ENCODE measurements at regions not wholly inside any gene's neighbourhood (a gene's known extent, or its start where the extent isn't known, plus 50 kb on each side); places are given as distances from the start of the nearest gene placed in this dataset.

- no peak for DNase-seq (ENCODE audit: low spot score)
- Histone ChIP-seq H3K27me3 (no peaks in the 10 kb centered on the region), H3K4me3 (no peak overlapping the region), H3K36me3 (replicated peaks; ENCODE audit: insufficient read depth, low read depth) (no peaks in the 10 kb centered on the region), H2AFZ (no peak overlapping the region), H3K4me2 (no peak overlapping the region), H3K4me1 (ENCODE audit: insufficient read depth) (no peaks in the 10 kb centered on the region), H3K9me3 (ENCODE audit: low read depth) (no peaks in the 10 kb centered on the region), H4K20me1 (ENCODE audit: insufficient read depth, poor library complexity, severe bottlenecking) (no peaks in the 10 kb centered on the region), H3K79me2 (no peaks in the 10 kb centered on the region), H3K27ac (no peak overlapping the region), H3K9me2 (replicated peaks; ENCODE audit: insufficient read depth) (no peaks in the 10 kb centered on the region)
- no peak for TF ChIP-seq EZH2phosphoT487 (IDR thresholded peaks at IDR 0.05; ENCODE audit: low read depth, severe bottlenecking, unreplicated experiment)
- TF ChIP-seq EZH2 (IDR thresholded peaks at IDR 0.05; ENCODE audit: borderline replicate concordance), result no peak
- TF ChIP-seq, protein P1, sequence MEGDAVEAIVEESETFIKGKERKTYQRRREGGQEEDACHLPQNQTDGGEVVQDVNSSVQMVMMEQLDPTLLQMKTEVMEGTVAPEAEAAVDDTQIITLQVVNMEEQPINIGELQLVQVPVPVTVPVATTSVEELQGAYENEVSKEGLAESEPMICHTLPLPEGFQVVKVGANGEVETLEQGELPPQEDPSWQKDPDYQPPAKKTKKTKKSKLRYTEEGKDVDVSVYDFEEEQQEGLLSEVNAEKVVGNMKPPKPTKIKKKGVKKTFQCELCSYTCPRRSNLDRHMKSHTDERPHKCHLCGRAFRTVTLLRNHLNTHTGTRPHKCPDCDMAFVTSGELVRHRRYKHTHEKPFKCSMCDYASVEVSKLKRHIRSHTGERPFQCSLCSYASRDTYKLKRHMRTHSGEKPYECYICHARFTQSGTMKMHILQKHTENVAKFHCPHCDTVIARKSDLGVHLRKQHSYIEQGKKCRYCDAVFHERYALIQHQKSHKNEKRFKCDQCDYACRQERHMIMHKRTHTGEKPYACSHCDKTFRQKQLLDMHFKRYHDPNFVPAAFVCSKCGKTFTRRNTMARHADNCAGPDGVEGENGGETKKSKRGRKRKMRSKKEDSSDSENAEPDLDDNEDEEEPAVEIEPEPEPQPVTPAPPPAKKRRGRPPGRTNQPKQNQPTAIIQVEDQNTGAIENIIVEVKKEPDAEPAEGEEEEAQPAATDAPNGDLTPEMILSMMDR (IDR thresholded peaks at IDR 0.05; ENCODE audit: poor library complexity), result no peak
- 82% methylated on average over 6 of the region's 6 CpGs for WGBS (ENCODE audit: low lambda C conversion rate, missing lambda C conversion rate)
Observed at GRCh38 chrX:142661696-142662095, 364.0 kb upstream of the SPANXN4 start.

- H3K79me2 ChIP-seq, result no peaks in the 10 kb centered on the region
- no peaks in the 10 kb centered on the region for H3K27me3 ChIP-seq
- H2AFZ ChIP-seq, result no peak overlapping the region
- H3K4me1 ChIP-seq (ENCODE audit: insufficient read depth), result no peaks in the 10 kb centered on the region
- no peak overlapping the region for H3K4me2 ChIP-seq
- H4K20me1 ChIP-seq (ENCODE audit: insufficient read depth, poor library complexity, severe bottlenecking), result no peaks in the 10 kb centered on the region
- H3K36me3 ChIP-seq (replicated peaks; ENCODE audit: insufficient read depth, low read depth), result no peaks in the 10 kb centered on the region
- no peaks in the 10 kb centered on the region for H3K9me2 ChIP-seq (replicated peaks; ENCODE audit: insufficient read depth)
- no peak for DNase-seq (ENCODE audit: low spot score)
- no peak overlapping the region for H3K27ac ChIP-seq
- H3K4me3 ChIP-seq, result no peak overlapping the region
- TF ChIP-seq, protein P1 (IDR thresholded peaks at IDR 0.05; ENCODE audit: poor library complexity), result no peak
- TF ChIP-seq EZH2phosphoT487 (IDR thresholded peaks at IDR 0.05; ENCODE audit: low read depth, severe bottlenecking, unreplicated experiment) (no peak), EZH2 (IDR thresholded peaks at IDR 0.05; ENCODE audit: borderline replicate concordance) (no peak)
- WGBS (ENCODE audit: low lambda C conversion rate, missing lambda C conversion rate), result 73% methylated on average over 2 of the region's 2 CpGs
- H3K9me3 ChIP-seq (ENCODE audit: low read depth), result no peaks in the 10 kb centered on the region
Observed at GRCh38 chrX:142655507-142655906, 370.2 kb upstream of the SPANXN4 start.

DNA sequence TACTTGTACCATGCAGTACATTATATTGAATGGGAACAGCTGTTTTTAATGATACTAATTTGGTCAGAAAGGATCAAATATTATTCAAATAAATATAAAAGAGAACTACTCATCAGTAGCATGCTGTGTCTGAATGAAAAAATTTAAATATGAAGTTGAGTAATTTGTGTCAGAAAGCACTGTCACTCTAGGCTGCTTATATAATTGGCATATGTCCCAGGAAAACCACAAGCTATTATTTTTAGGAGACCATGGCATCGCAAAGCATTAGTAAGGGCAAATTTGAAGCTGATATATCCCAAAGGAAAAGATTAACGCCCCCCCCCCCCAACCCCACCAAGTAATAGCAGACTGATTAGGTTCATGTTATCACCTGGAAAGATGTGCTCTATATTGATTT is 388.5 kb upstream of the SPANXN4 start:
- Histone ChIP-seq H3K9me3 (ENCODE audit: low read depth) (no peaks in the 10 kb centered on the region), H3K36me3 (replicated peaks; ENCODE audit: insufficient read depth, low read depth) (no peaks in the 10 kb centered on the region), H3K4me3 (no peak overlapping the region), H3K27ac (no peak overlapping the region), H3K27me3 (no peaks in the 10 kb centered on the region), H3K4me1 (ENCODE audit: insufficient read depth) (no peaks in the 10 kb centered on the region), H2AFZ (no peak overlapping the region), H3K4me2 (no peak overlapping the region), H3K9me2 (replicated peaks; ENCODE audit: insufficient read depth) (no peaks in the 10 kb centered on the region), H3K79me2 (no peaks in the 10 kb centered on the region), H4K20me1 (ENCODE audit: insufficient read depth, poor library complexity, severe bottlenecking) (no peaks in the 10 kb centered on the region)
- no peak for DNase-seq (ENCODE audit: low spot score)
- TF ChIP-seq EZH2 (IDR thresholded peaks at IDR 0.05; ENCODE audit: borderline replicate concordance) (no peak), EZH2phosphoT487 (IDR thresholded peaks at IDR 0.05; ENCODE audit: low read depth, severe bottlenecking, unreplicated experiment) (no peak)
- TF ChIP-seq, protein P1 (IDR thresholded peaks at IDR 0.05; ENCODE audit: poor library complexity), result no peak
- 54% methylated on average over 2 of the region's 2 CpGs for WGBS (ENCODE audit: low lambda C conversion rate, missing lambda C conversion rate)

GRCh38 chrX:142616636-142617035 is 409.1 kb upstream of the SPANXN4 start:
- Histone ChIP-seq H3K36me3 (replicated peaks; ENCODE audit: insufficient read depth, low read depth) (no peaks in the 10 kb centered on the region), H3K9me2 (replicated peaks; ENCODE audit: insufficient read depth) (no peaks in the 10 kb centered on the region), H4K20me1 (ENCODE audit: insufficient read depth, poor library complexity, severe bottlenecking) (no peaks in the 10 kb centered on the region), H3K27me3 (no peaks in the 10 kb centered on the region), H3K4me3 (no peak overlapping the region), H3K4me2 (no peak overlapping the region), H3K4me1 (ENCODE audit: insufficient read depth) (no peaks in the 10 kb centered on the region), H3K9me3 (ENCODE audit: low read depth) (no peaks in the 10 kb centered on the region), H3K27ac (no peak overlapping the region), H2AFZ (no peak overlapping the region), H3K79me2 (no peaks in the 10 kb centered on the region)
- TF ChIP-seq, protein P1 (IDR thresholded peaks at IDR 0.05; ENCODE audit: poor library complexity), result no peak
- no peak for TF ChIP-seq EZH2 (IDR thresholded peaks at IDR 0.05; ENCODE audit: borderline replicate concordance)
- no peak for TF ChIP-seq EZH2phosphoT487 (IDR thresholded peaks at IDR 0.05; ENCODE audit: low read depth, severe bottlenecking, unreplicated experiment)
- 55% methylated on average over 3 of the region's 3 CpGs for WGBS (ENCODE audit: low lambda C conversion rate, missing lambda C conversion rate)
- no peak for DNase-seq (ENCODE audit: low spot score)
